GM21529 (cell line): ENCODE measurements at regions not wholly inside any gene's neighbourhood (a gene's known extent, or its start where the extent isn't known, plus 50 kb on each side); places are given as distances from the start of the nearest gene placed in this dataset.
"Not testable (repeated sequence)": the region's sequence is repeated elsewhere in the genome, so short reads cannot be mapped to it uniquely, and the experiment has no call there.

ENCODE experiments used
- ATAC-seq: cut with Tn5 transposase; IDR thresholded peaks from one replicate; pipeline ENCODE4 v1.9.1; 2021; ENCODE audit not compliant: unreplicated experiment

DNA sequence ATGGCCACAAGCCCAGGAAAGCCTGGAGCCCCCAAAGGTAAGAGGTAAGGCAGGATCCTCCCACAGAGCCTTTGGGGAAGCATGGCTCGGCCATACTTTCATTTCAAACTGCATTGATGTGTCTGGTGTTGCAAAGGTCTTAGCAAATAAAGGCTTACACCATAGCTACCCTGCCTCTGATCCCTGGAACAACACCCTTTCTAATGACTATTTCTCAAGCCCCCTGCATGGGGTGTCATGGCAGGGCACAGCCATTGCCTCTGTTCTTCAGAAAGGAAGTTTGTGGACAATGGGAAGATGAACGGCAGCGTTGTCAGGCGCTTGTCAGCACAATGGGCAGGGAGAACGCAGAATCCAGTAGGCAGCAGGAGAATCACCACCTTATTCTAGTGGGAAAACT, 435.0 kb upstream of the SMIM21 start:
- ATAC-seq = no peak

DNA sequence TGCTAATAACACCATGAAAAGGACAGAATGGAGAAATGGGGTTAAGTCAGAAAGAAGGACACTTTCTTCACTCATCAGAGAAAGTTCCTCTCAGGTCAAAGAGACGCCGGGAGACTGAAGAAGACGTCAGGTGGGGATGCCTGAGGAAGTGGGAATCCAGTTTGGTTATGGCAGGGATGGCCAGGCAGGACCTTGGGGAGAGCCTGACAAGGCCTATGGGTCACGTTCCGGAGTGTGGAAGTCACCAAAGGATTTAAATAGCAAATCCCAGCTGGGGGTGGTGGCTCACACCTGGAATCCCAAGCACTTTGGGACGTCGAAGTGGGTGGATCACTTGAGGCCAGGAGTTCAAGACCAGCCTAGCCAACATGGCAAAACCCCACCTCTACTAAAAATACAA, 432.7 kb upstream of the SMIM21 start:
- ATAC-seq = no peak

DNA sequence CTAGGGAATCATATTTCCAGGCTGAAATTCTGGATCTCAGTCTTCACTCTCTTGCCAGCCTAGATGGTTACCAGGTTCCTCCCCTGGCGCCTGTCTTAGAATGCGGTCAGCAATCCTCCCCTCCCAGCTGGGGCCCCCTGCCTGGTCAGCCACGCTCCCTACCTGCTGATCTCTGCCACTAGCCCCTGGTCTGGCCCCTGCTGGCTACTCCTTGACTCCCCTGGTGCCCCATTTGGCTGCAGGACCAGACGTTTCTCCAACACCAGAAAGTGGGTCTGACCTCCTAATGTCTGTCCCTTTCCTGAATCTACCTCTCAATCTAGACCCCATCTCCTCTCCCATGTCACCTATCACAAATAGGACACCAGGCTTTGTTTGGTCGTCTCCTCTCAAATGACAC, 432.0 kb upstream of the SMIM21 start:
- no peak for ATAC-seq

DNA sequence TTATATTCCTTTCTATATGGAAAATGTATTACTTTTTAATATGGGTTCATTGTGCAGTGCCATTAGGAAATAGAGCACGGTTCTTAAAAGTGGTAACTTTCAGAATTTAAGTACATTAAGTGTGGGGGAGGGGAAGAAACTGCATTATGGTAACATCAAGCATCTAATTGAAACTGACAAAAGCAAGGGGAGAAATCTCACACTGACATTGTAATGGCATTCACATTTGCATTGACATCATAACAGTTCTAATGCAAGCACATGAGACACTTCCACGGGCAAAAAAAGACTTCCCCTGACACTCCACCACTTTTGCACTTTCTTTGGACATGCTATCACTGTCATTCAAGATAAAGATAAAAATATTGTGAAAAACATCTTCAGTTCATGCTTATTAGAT, 431.3 kb upstream of the SMIM21 start:
- ATAC-seq = no peak

DNA sequence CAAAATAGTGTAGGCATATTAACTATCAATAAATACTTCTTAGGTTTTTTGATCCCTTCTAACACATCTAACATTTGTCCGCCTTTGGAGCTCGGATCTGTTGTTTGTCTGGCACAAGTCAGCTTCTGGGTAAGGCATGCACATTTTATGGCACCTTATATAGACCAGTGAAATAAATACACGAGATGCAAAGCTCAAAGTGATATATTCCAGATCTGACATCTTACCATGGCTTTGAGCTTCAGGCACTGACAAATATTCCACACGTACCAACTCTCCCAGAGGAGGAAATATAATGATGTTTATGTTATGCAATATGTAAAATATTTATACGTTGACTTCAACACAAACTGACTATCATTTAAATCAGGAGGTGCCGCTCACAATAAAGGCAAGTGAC, 430.1 kb upstream of the SMIM21 start:
- no peak for ATAC-seq

DNA sequence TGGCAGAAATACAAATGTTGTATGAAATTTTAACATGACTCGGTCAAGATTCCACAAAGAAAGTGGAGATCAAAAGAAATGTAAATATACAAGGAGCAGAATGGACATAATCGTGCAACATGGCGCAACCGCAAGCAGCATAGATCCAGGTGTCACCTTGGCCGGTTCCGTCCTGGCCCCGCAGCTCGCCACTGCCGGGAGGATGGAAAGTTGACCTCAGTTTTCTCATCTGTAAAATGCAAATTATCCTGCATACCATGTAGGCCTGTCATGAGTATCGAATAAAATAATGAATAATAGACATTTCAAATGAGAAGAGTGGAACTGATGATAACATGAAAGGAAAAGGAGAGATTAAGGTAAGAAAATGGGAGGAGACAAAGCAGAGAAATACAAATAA, 427.3 kb upstream of the SMIM21 start:
- no peak for ATAC-seq

DNA sequence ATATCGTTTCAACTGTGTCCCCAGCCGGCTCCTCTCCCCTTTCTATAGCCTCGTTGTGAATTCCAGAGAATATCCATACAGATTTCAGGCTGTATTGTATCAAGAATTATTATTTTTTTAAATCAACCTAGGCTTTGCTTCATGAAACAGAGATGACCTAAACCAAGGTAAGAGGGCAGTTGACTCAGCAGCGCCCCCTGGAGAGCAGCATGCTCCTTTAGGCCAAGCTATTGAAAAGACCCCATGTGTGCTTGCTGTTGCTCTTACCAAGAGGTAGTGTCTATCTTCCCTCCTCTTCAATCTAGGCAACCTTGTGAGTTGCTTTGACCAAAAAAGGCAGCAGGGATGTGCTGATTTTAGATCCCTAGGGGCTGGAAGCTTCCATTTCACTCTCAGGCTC, 426.7 kb upstream of the SMIM21 start:
- ATAC-seq = no peak

DNA sequence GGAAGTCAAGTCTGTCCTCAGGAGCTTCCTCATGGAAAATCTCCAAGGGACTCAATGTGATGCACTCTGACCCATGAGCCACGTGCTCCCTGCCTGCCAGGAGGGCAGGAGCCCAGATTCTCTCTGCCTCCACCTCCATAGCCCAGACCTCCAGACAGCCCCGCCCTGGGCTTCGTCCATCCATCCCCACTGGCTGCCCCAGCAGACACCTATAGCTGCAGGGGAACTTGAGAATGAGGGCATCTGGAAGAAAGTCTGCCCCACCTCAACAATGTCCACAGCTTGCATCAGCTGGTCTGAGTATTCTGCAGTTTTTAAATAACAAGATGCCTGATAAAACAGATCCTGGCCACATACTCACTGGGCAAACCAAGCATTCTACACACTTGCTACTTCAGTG, 418.8 kb upstream of the SMIM21 start:
- ATAC-seq = no peak

DNA sequence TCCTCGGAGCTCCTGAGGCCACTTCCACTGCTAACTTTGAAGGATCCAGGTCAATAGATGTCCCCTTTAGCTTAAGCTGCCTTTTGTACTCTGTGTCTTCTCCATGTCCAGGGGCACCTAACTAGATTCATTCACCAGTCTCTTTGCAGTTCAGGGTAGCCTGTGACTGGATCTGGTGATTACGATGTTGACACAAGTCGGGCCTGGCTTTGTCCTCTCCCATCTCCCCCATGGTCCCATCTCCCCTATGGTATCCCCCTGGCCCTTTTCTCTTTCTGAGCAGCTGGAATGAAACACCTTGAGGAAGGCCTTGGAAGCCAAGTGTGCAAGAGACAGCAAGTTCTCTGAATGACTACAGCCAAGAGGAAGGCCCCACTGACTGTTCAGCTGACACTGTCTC, 417.9 kb upstream of the SMIM21 start:
- no peak for ATAC-seq

DNA sequence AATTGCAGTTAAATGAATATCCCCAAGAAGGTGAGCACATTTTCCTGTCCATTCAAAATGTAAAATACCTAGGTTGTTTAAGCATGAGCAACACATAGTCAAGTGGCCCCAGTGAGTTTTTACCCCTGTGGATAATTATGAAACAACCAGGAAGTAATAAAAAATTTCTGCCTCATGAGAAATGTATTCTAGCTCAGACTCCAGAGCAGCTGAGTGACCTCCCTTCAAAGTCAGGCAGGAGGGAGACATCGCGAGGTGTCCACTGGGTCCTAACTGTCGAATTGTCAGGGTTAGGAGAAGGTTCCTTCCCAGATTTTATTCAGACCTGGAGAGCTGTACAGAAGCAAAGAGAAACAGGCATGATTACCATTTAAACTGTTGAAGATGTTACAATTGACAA, 416.6 kb upstream of the SMIM21 start:
- no peak for ATAC-seq

DNA sequence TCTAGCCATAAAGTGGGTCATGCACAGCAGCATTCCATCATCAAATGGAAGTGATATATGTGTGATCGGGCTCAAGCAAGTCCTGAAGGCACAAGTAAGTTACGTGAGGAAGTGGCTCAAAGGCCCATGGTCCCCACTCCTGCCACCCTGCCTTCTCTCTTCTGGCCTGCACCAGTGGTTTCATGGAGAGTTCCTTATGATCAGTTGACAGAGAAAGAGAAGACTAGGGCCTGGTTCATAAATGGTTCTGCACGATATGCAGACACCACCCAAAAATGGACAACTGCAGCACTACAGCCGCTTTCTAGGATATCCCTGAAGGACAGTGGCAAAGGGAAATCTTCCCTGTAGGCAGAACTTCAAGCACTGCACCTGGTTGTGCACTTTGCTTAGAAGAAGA, 412.6 kb upstream of the SMIM21 start:
- no peak for ATAC-seq

DNA sequence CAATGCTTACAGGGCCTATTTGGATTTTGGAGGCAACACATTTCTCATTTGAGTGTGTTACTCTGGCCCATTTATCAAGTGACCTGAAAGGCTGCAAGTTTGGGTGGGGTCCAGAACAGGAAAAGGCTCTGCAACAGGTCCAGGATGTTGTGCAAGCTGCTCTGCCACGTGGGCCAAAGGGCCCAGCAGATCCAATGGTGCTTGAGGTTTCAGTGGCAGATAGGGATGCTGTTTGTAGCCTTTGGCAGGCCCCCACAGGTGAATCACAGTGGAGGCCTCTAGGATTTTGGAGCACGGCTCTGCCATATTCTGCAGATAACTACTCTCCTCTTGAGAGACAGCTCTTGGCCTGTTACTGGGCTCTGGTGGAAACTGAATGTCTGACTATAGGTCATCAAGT, 412.2 kb upstream of the SMIM21 start:
- ATAC-seq = not testable (repeated sequence)

DNA sequence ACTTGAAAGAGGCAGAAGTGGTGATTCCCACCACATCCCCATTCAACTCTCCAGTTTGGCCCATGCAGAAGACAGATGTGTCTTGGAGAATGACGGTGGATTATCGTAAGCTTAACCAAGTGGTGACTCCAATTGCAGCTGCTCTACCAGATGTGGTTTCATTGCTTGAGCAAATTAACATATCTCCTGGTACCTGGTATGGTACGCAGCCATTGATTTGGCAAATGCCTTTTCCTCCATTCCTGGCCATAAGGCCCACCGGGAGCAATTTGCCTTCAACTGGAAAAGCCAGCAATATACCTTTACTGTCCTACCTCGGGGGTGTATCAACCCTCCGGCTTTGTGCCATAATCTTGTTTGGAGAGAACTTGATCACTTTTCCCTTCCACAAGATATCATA, 411.5 kb upstream of the SMIM21 start:
- ATAC-seq = no peak

DNA sequence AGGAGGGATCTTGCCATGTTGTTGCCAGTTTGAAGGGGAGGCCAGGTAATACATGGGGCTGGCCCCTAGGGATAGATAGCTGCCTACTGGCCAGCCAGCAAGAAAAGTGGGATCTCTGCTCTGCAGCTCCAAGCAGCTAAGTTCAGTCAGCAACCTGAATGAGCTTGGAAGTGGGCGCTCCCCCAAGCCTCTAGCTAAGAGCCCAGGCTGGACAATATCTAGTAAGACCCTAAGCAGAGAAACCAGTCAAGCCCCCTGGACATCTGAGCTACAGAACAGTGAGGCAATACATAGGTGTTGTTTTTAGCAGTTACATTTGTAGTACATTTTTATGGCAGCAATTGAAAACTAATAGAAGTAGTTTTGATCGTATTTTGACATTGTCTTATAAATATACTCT, 409.8 kb upstream of the SMIM21 start:
- no peak for ATAC-seq

DNA sequence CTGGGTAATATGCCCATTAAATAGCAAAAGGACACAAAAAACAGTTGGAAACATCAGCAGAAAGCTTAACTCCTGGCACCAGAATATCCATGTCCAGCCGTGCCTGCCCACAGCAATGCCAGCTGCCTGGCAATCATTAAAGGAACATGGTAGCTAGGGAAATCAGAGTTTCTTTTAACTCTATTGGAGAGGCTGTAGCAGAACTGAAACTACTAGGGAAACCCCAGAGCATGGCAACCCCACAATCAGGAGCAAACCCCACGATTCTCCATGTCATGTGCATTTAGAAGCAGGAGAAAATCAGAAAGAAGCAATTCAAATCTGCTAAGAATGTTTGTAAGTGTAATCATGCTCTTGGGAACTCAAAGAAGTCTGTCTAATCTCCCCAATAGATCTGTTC, 409.0 kb upstream of the SMIM21 start:
- no peak for ATAC-seq

DNA sequence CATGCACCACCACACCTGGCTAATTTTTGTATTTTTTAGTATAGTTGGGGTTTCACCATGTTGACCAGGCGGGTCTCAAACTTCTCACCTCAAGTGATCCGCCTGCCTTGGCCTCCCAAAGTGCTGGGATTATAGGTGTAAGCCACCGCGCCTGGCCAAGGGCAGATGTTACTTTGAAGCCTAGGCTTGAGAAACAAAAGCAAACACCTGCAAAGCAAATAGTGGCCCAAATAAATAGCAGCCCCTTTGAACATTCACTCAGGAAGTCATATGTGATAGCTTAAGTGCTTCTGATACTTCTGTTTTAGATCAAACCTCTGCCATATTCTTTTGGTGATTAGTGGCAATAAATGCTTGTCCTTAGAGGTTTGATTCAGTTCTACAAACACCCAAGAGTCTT, 404.5 kb upstream of the SMIM21 start:
- no peak for ATAC-seq

DNA sequence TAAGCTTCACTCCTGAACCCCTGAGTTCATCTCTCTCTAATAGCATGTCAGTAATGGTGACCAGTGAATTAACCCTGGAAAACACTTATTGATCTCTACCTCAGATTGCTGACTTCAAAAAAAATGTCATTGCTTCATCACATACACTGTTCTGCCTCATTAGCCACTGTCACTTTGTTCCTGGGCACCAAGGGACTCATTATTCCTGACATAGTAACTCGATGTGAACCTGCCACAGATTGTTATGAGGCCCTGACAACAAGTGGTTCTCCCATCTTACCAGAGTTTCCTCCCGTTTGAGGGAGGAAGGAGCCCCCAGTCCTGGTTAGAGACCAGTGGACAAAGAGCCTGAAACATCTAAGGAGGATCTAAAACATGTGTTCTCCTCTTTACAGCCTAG, 403.3 kb upstream of the SMIM21 start:
- no peak for ATAC-seq

DNA sequence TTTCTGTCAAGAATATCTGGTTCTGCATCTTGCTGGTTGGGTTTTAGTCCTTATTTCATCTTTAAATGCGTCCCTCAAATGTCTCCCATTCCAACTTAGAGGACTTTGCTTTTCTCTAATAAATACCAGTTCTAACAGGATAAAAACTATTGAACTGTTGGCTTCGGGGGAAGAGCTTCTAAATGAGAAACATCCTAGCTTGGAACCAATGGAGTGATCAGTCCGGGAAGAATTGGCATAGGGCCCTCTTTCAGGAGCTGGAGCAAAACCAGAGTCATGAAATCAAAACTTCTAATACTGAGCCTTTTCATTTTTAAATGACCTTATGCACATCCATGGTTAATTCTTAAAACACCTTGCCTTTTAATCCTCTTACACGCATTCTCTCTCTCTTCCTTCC, 401.6 kb upstream of the SMIM21 start:
- no peak for ATAC-seq

DNA sequence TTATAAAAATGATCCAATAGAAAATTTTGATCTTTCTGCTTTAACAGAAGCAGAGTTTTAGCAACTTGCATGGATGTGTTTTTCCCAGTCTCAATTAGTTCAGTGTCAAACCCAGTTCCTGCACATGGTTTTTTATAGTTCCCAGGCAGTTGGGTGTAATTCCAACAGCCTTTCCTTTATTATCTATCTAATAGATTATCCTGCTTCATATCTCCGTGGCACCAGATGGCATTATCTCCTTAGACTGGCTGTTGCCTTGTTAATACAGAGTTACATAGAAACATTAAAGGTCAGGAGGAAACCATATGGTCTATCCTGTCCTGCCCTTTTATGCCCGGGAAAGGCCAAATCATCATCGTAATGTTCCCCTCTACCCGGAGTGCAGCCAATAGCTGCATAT, 400.9 kb upstream of the SMIM21 start:
- ATAC-seq = no peak

DNA sequence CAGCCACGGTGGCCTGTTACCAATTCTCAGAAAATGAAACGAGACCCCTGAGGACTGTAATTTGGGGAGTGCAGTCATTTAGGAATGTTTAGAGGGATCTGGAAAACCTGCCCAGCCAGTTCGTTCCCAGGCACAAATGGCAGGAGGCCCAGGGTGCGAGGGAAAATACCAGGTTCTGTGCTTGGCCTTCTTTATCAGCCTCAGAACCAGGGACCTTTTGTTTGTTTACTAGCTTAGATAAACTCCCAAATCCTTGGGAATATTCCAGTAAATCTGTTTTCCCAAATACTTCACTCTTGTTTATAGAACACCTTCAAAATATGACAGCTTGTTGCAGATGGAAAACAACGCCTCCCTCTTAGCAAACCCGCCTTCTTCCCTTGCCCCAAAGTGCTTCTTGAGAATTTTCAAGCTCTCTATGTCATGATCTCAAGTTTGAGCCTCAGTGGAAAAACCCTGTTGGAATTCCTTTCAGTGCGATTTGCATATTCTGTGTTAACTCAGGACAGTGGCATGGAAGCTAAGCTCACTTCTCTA, 400.3 kb upstream of the SMIM21 start:
- no peak for ATAC-seq

DNA sequence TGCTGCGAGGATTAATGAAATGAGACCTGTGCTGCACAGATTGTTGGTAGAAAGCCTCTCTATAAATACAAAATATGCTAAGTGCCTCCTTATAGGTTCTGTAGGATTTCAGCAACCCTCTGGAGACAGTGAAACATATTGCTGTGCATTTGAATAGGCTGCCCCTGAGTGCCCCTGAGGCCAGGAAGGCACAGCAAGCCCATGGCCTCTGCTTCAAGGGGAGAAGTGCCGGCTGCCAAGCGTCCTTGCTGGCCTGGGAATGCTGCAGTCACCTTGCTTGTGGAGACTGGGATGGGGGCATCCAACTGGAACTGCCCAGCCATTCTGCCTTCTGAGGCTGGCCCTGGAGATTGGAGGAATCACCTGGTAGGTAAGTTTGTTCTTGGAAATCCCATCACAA, 397.2 kb upstream of the SMIM21 start:
- ATAC-seq = no peak

DNA sequence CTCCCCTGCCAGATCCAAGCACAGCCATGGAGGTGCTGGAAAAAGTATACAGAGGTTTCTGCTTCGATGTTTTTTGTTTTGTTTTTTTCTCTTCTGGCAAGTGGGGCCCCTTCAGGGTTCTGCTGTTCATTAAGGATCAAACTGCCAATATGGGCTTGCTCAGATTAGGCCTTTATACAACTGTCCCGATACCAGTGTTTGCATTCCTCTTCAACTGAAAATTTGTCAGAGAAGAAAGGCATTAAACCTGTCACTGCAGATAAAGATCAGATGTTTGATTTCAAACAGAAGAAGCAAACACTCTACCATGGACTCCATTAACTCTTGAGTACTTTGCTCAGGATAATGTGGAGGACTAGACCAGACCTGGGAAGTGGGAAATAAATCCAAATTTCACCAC, 396.0 kb upstream of the SMIM21 start:
- ATAC-seq = no peak

DNA sequence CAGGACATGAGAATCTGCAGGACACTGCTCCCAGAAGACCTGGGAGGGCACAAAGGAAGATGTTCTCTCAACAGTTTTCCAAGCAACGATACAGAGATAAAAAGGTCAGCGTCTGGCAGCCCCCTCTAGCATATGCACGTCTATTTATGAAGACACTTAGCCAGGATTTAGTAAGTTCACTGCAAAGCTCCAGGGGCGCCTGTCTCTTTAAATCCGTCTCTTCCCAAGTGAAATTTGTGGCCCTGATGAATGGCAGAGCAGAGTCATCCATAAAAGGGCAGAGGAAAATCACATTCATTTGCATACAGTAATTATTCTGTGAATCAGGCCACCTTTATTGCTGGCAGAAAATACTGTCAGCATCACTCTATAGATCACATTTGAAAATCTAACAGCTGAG, 390.9 kb upstream of the SMIM21 start:
- ATAC-seq = no peak

DNA sequence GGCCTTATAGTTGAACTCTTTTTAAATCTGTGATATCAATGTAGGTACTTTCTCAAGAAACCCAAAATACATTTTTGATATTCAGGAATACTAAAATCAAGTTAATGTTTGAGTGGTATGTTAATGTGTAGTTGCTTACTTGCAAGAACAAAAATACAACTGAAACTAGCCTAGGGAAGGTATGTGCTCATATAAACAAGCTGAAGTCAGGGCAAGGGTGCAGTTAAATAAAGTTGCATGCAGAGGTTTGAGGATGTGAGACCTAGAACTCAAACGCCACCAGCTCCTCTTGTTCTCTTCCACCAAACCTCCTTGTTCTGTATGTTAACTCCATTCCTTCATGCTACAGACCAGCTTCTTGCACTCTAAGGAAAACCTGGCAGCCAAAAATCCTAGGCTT, 388.3 kb upstream of the SMIM21 start:
- ATAC-seq = no peak
